HCT116 (cell line): ENCODE measurements at regions not wholly inside any gene's neighbourhood (a gene's known extent, or its start where the extent isn't known, plus 50 kb on each side); places are given as distances from the start of the nearest gene placed in this dataset.

ENCODE experiments used
- ATAC-seq: fragments of 200-7000 bp; cut with Tn5 transposase; 2 replicates; pipeline ENCODE4 v1.9.1; 2020; ENCODE audit warnings: mild to moderate bottlenecking, moderate library complexity
- BruUV-seq: library from RNA; stranded (reverse); fragments of 400-500 nt; replicated peaks from 2 replicates; lab custom pipeline; 2021; lab: Mats Ljungman, UMichigan
- CTCF ChIA-PET: fragments of 300-600 bp; sonication (Branson Sonifier 250); formaldehyde crosslinking; loops from one replicate; lab custom pipeline; 2021; ENCODE audit warnings: antibody characterized with exemption; lab: Charles Lee
- POLR2A ChIA-PET: fragments of 300-600, 350-600 bp; sonication (Branson Sonifier 250); formaldehyde crosslinking; loops from one replicate; lab custom pipeline; 2021; ENCODE audit warnings: antibody characterized with exemption; lab: Charles Lee
- RAD21 ChIA-PET, 2 experiments: fragments of 300-600 bp; sonication (Branson Sonifier 250); formaldehyde crosslinking; loops; one replicate each; lab custom pipeline; 2023; ENCODE audit warnings: low total read pairs in 2 of 2; ENCODE audit not compliant: uncharacterized antibody in 2 of 2, unreplicated experiment in 2 of 2, low non-redundant PET in 1 of 2; lab: Charles Lee
- DNase-seq: peaks from one replicate; pipeline ENCODE4 v3.0.0-alpha.2; 2010; ENCODE audit warnings: low read depth, low spot score
- H2AFZ ChIP-seq: fragments of 200-600 bp; shearing (Covaris generic), sonication (generic); 2 replicates; pipeline ENCODE4 v1.6.1; 2017; ENCODE audit warnings: low read depth, mixed run types, mixed read lengths, antibody characterized with exemption, low read length; ENCODE audit not compliant: poor library complexity, severe bottlenecking
- H3K27ac ChIP-seq: 2 replicates; pipeline ENCODE4 v1.5.1; 2012; ENCODE audit warnings: low read depth, low read length
- H3K27me3 ChIP-seq: fragments of 200-600 bp; sonication (generic); 2 replicates; pipeline ENCODE4 v1.6.1; 2016; ENCODE audit warnings: mixed run types, low read length, mixed read lengths; ENCODE audit not compliant: insufficient read depth
- H3K36me3 ChIP-seq, 2 experiments: fragments of 200-500 bp in 1 of 2; fragments of 200-600 bp in 1 of 2; sonication (Bioruptor generic) in 1 of 2; sonication (generic) in 1 of 2; 2 replicates each; pipeline versions ENCODE4 v1.5.1 to v1.6.1; 2014 to 2016; ENCODE audit warnings: low read length in 2 of 2, inconsistent platforms in 1 of 2, mixed read lengths in 1 of 2, mixed run types in 1 of 2; ENCODE audit not compliant: insufficient read depth in 2 of 2, control insufficient read depth in 1 of 2
- H3K4me1 ChIP-seq, 2 experiments: fragments of 200-600 bp in 1 of 2; sonication (generic) in 1 of 2; 2 replicates each; pipeline versions ENCODE4 v1.5.1 to v1.6.1; 2012 to 2017; ENCODE audit warnings: low read length in 2 of 2, inconsistent platforms in 1 of 2, mild to moderate bottlenecking in 1 of 2, mixed read lengths in 1 of 2, mixed run types in 1 of 2, moderate library complexity in 1 of 2; ENCODE audit not compliant: insufficient read depth in 2 of 2, control insufficient read depth in 1 of 2
- H3K4me2 ChIP-seq: fragments of 200-600 bp; sonication (generic); 2 replicates; pipeline ENCODE4 v1.6.1; 2017; ENCODE audit warnings: mixed run types, low read length, mixed read lengths
- H3K4me3 ChIP-seq, 2 experiments: fragments of 200-600 bp in 1 of 2; sonication (generic) in 1 of 2; replicated peaks in 1 of 2; 2 replicates each; pipeline ENCODE4 v1.5.1; 2011 to 2016; ENCODE audit warnings: low read length in 2 of 2, control low read depth in 1 of 2, low read depth in 1 of 2, mild to moderate bottlenecking in 1 of 2, mixed read lengths in 1 of 2, mixed run types in 1 of 2
- H3K79me2 ChIP-seq: fragments of 200-600 bp; sonication (generic); 2 replicates; pipeline ENCODE4 v1.6.1; 2017; ENCODE audit warnings: mild to moderate bottlenecking, mixed run types, low read length, moderate library complexity, mixed read lengths; ENCODE audit not compliant: insufficient read depth
- H3K9ac ChIP-seq: fragments of 200-600 bp; sonication (generic); 2 replicates; pipeline ENCODE4 v1.6.1; 2016; ENCODE audit warnings: low read length, mixed read lengths
- H3K9me2 ChIP-seq: fragments of 200-600 bp; sonication (generic), shearing (Covaris generic); 2 replicates; pipeline ENCODE4 v1.6.1; 2017; ENCODE audit warnings: mixed run types, mild to moderate bottlenecking, moderate library complexity; ENCODE audit not compliant: insufficient read depth
- H3K9me3 ChIP-seq, 2 experiments: fragments of 200-500 bp in 1 of 2; fragments of 200-600 bp in 1 of 2; sonication (Bioruptor generic) in 1 of 2; sonication (generic) in 1 of 2; 2 replicates each; pipeline ENCODE4 v1.6.1; 2014 to 2017; ENCODE audit warnings: low read length in 2 of 2, mixed read lengths in 2 of 2, inconsistent platforms in 1 of 2, low read depth in 1 of 2, mild to moderate bottlenecking in 1 of 2, mixed run types in 1 of 2, moderate library complexity in 1 of 2; ENCODE audit not compliant: control insufficient read depth in 1 of 2, insufficient read depth in 1 of 2
- H4K20me1 ChIP-seq: fragments of 200-600 bp; sonication (generic), shearing (Covaris generic); 2 replicates; pipeline ENCODE4 v1.6.1; 2017; ENCODE audit warnings: mixed run types, mild to moderate bottlenecking, moderate library complexity; ENCODE audit not compliant: insufficient read depth
- CBX3 ChIP-seq: IDR thresholded peaks from 2 replicates; pipeline ENCODE4 v1.6.1; 2012; ENCODE audit warnings: low read depth
- CEBPB ChIP-seq: IDR thresholded peaks from 2 replicates; pipeline ENCODE4 v1.6.1; 2012; ENCODE audit warnings: low read depth
- EGR1 ChIP-seq: IDR thresholded peaks from 2 replicates; pipeline ENCODE4 v1.6.1; 2012; ENCODE audit warnings: low read depth
- EZH2 ChIP-seq: fragments of 200-600 bp; sonication (generic); IDR thresholded peaks from 2 replicates; pipeline ENCODE4 v1.6.1; 2017; ENCODE audit warnings: antibody characterized with exemption, mixed run types
- EZH2phosphoT487 ChIP-seq: fragments of 200-600 bp; IDR thresholded peaks from 2 replicates; pipeline ENCODE4 v1.6.1; 2018; ENCODE audit warnings: antibody characterized with exemption, borderline replicate concordance
- FOSL1 ChIP-seq: IDR thresholded peaks from 2 replicates; pipeline ENCODE4 v1.6.1; 2012; ENCODE audit warnings: low read depth
- POLR2A ChIP-seq: IDR thresholded peaks from 2 replicates; pipeline ENCODE4 v1.7.0; 2011; ENCODE audit warnings: borderline replicate concordance; ENCODE audit not compliant: insufficient read depth, insufficient read length; ENCODE audit errors: extremely low read depth
- POLR2AphosphoS5 ChIP-seq: IDR thresholded peaks from 2 replicates; pipeline ENCODE4 v1.6.1; 2011; ENCODE audit warnings: mild to moderate bottlenecking, low read depth, low read length, moderate library complexity
- RAD21 ChIP-seq: IDR thresholded peaks from 2 replicates; pipeline ENCODE4 v1.6.1; 2012; ENCODE audit warnings: low read depth, mild to moderate bottlenecking
- SIN3A ChIP-seq: IDR thresholded peaks from 2 replicates; pipeline ENCODE4 v1.6.1; 2012; ENCODE audit warnings: low read depth
- SP1 ChIP-seq: IDR thresholded peaks from 2 replicates; pipeline ENCODE4 v1.6.1; 2012; ENCODE audit warnings: low read depth
- SRF ChIP-seq: IDR thresholded peaks from 2 replicates; pipeline ENCODE4 v1.6.1; 2012; ENCODE audit warnings: low read depth
- ZNF274 ChIP-seq: fragments of 200-500 bp; sonication (Bioruptor generic); IDR thresholded peaks from 2 replicates; pipeline ENCODE4 v1.6.1; 2014; ENCODE audit warnings: mild to moderate bottlenecking, low read depth, low read length, inconsistent platforms
- intact Hi-C: fragments of 100-400 bp; cut with micrococcal nuclease; formaldehyde crosslinking; loops from 2 replicates; pipeline ENCODE4 v1.10.0; 2022
- TF ChIP-seq, protein P1 (sequence below), 3 experiments: fragments of 200-600 bp in 1 of 3; sonication (generic) in 1 of 3; IDR thresholded peaks in 2 of 3; conservative IDR thresholded peaks in 1 of 3; 2 replicates each; pipeline ENCODE4 v1.5.1; 2012 to 2017; ENCODE audit warnings: low read depth in 2 of 3, low read length in 2 of 3, antibody characterized with exemption in 1 of 3, borderline replicate concordance in 1 of 3, control low read depth in 1 of 3, mild to moderate bottlenecking in 1 of 3, mixed read lengths in 1 of 3, mixed run types in 1 of 3, moderate library complexity in 1 of 3; ENCODE audit not compliant: insufficient read depth in 1 of 3
- TF ChIP-seq, protein P2 (sequence below): IDR thresholded peaks from 2 replicates; pipeline ENCODE4 v1.6.1; 2012; ENCODE audit warnings: low read depth
- TF ChIP-seq, protein P3 (sequence below): IDR thresholded peaks from 2 replicates; pipeline ENCODE4 v1.6.1; 2012

DNA sequence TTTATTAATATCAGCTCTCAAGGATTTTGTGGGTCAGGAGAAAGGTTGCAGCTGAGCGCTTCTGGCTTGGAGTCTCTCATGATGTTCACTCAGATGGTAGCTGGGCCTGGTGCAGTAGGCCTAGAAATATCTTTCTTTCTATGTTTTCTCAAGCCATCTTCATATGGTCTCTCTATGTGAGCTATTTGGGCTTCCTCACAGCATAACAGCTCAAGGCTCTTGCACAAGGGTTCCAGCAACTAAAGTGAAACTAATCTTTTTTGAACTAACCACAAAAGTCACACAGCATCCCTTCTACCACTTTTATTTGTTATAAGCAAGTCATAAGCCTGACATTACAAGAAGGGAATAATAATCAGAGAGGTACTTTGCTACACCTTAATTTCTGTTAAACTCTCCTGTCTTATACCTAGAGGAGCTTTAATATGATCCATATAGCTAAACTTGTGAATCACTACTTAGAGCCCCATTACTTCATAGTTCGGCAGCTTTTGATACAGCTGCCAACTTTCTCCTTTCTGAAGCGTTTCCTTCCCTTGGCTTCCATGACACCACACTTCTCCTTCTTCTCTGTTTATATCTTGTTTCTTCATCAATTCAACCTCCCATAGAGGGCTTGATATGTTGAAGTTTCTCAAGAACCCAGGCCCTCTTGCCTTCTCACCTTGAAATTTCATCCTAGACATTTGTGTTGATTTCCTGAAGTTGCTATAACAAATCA lies 720.2 kb downstream of the LTN1 start:
- Histone ChIP-seq H3K36me3 (no peaks in the 10 kb centered on the region; a peak in 1 of 4 replicates), H3K4me2 (no peak overlapping the region), H2AFZ (no peak overlapping the region), H3K4me3 (no peak overlapping the region), H4K20me1 (no peaks in the 10 kb centered on the region), H3K9me2 (no peaks in the 10 kb centered on the region), H3K4me1 (no peaks in the 10 kb centered on the region), H3K9me3 (peaks cover 27% of the 10 kb centered on the region in 2 experiments; a peak in 2 of 4 replicates), H3K79me2 (no peaks in the 10 kb centered on the region), H3K9ac (no peak overlapping the region), H3K27me3 (no peaks in the 10 kb centered on the region), H3K27ac (no peak overlapping the region)
- no peak for DNase-seq
- ATAC-seq, result no peak
- ChIA-PET RAD21 (no interaction called here), CTCF (no interaction called here), POLR2A (no interaction called here)
- no TSS peak for BruUV-seq
- intact Hi-C loops, result no loop called here
- no peak for TF ChIP-seq CEBPB
- TF ChIP-seq EZH2phosphoT487, result no peak
- TF ChIP-seq EGR1, result no peak
- no peak for TF ChIP-seq EZH2

DNA sequence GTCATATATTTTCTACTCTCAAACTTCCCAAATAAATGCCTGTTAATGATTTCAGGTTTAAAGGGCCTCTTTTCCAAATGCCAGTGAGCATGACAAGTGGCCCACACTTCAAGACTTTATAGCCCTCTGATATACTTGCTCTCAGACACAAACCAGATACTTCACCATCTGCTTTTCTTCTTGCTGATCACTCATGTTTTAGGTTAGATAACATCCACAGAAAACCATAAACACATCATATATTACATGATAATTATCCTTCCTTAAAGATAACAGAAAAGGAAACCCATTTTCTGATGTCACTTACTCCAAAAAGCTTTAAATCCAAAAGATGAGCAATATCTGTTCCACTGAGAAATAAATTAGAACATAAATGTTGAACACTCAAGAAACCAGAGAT lies 723.5 kb downstream of the LTN1 start:
- H3K9ac ChIP-seq, result no peak overlapping the region
- ATAC-seq (no peak), DNase-seq (no peak)
- peaks cover 11 to 17% of the 10 kb centered on the region in 2 experiments; a peak in 2 of 4 replicates for H3K9me3 ChIP-seq
- no peak overlapping the region for H3K27ac ChIP-seq
- intact Hi-C loops, result no loop called here
- H3K9me2 ChIP-seq, result no peaks in the 10 kb centered on the region
- CTCF ChIA-PET, result no interaction called here
- H3K4me3 ChIP-seq, result no peak overlapping the region
- no peaks in the 10 kb centered on the region for H3K4me1 ChIP-seq
- no peaks in the 10 kb centered on the region for H3K27me3 ChIP-seq
- no peaks in the 10 kb centered on the region; a peak in 1 of 4 replicates for H3K36me3 ChIP-seq
- RAD21 ChIA-PET, result no interaction called here
- BruUV-seq, result no TSS peak
- H2AFZ ChIP-seq, result no peak overlapping the region
- POLR2A ChIA-PET, result no interaction called here
- H3K4me2 ChIP-seq, result no peak overlapping the region
- H3K79me2 ChIP-seq, result no peaks in the 10 kb centered on the region
- no peaks in the 10 kb centered on the region for H4K20me1 ChIP-seq
- TF ChIP-seq POLR2A, result no peak
- no peak for TF ChIP-seq POLR2AphosphoS5
- TF ChIP-seq RAD21, result no peak
- TF ChIP-seq SIN3A, result no peak
- TF ChIP-seq, protein P1, sequence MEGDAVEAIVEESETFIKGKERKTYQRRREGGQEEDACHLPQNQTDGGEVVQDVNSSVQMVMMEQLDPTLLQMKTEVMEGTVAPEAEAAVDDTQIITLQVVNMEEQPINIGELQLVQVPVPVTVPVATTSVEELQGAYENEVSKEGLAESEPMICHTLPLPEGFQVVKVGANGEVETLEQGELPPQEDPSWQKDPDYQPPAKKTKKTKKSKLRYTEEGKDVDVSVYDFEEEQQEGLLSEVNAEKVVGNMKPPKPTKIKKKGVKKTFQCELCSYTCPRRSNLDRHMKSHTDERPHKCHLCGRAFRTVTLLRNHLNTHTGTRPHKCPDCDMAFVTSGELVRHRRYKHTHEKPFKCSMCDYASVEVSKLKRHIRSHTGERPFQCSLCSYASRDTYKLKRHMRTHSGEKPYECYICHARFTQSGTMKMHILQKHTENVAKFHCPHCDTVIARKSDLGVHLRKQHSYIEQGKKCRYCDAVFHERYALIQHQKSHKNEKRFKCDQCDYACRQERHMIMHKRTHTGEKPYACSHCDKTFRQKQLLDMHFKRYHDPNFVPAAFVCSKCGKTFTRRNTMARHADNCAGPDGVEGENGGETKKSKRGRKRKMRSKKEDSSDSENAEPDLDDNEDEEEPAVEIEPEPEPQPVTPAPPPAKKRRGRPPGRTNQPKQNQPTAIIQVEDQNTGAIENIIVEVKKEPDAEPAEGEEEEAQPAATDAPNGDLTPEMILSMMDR (IDR thresholded peaks at IDR 0.05 in 2 of 3, conservative IDR thresholded peaks at IDR 0.05 in 1 of 3; ENCODE audit: borderline replicate concordance in 1 of 3, insufficient read depth in 1 of 3, low read depth in 2 of 3, low read length in 2 of 3), result no peak
- TF ChIP-seq, protein P2, sequence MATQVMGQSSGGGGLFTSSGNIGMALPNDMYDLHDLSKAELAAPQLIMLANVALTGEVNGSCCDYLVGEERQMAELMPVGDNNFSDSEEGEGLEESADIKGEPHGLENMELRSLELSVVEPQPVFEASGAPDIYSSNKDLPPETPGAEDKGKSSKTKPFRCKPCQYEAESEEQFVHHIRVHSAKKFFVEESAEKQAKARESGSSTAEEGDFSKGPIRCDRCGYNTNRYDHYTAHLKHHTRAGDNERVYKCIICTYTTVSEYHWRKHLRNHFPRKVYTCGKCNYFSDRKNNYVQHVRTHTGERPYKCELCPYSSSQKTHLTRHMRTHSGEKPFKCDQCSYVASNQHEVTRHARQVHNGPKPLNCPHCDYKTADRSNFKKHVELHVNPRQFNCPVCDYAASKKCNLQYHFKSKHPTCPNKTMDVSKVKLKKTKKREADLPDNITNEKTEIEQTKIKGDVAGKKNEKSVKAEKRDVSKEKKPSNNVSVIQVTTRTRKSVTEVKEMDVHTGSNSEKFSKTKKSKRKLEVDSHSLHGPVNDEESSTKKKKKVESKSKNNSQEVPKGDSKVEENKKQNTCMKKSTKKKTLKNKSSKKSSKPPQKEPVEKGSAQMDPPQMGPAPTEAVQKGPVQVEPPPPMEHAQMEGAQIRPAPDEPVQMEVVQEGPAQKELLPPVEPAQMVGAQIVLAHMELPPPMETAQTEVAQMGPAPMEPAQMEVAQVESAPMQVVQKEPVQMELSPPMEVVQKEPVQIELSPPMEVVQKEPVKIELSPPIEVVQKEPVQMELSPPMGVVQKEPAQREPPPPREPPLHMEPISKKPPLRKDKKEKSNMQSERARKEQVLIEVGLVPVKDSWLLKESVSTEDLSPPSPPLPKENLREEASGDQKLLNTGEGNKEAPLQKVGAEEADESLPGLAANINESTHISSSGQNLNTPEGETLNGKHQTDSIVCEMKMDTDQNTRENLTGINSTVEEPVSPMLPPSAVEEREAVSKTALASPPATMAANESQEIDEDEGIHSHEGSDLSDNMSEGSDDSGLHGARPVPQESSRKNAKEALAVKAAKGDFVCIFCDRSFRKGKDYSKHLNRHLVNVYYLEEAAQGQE, result no peak
- no peak for TF ChIP-seq FOSL1
- no peak for TF ChIP-seq SRF
- no peak for TF ChIP-seq SP1
- no peak for TF ChIP-seq CBX3
- no peak for TF ChIP-seq CEBPB
- TF ChIP-seq, protein P3, sequence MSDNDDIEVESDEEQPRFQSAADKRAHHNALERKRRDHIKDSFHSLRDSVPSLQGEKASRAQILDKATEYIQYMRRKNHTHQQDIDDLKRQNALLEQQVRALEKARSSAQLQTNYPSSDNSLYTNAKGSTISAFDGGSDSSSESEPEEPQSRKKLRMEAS, result no peak
- no peak for TF ChIP-seq ZNF274
